MM.1S (cell line): ENCODE measurements at regions not wholly inside any gene's neighbourhood (a gene's known extent, or its start where the extent isn't known, plus 50 kb on each side); places are given as distances from the start of the nearest gene placed in this dataset.

Source experiments
- DNase-seq: peaks from one replicate; pipeline ENCODE4 v3.0.0-alpha.2; 2015
- H2AFZ ChIP-seq: fragments of 300-600 bp; sonication (generic); 2 replicates; pipeline ENCODE4 v1.6.0; 2016; ENCODE audit warnings: antibody characterized with exemption, low read length
- H3F3A ChIP-seq: fragments of 300-600 bp; sonication (generic); 2 replicates; pipeline ENCODE4 v1.6.1; 2016; ENCODE audit warnings: mild to moderate bottlenecking, antibody characterized with exemption, low read length, moderate library complexity, mixed read lengths; ENCODE audit not compliant: insufficient read depth
- H3K27ac ChIP-seq: fragments of 300-600 bp; sonication (generic); 2 replicates; pipeline ENCODE4 v1.5.1; 2016; ENCODE audit warnings: mild to moderate bottlenecking, low read length
- H3K27me3 ChIP-seq: fragments of 300-600 bp; sonication (generic); replicated peaks from 2 replicates; pipeline ENCODE4 v1.6.0; 2016; ENCODE audit warnings: low read length; ENCODE audit not compliant: insufficient read depth
- H3K36me3 ChIP-seq: fragments of 300-600 bp; sonication (generic); replicated peaks from 2 replicates; pipeline ENCODE4 v1.6.1; 2016; ENCODE audit warnings: mild to moderate bottlenecking, low read length, mixed read lengths; ENCODE audit not compliant: insufficient read depth
- H3K4me1 ChIP-seq: fragments of 300-600 bp; sonication (generic); 2 replicates; pipeline ENCODE4 v1.6.1; 2016; ENCODE audit warnings: low read length, mixed read lengths
- H3K4me2 ChIP-seq: fragments of 300-600 bp; sonication (generic); 2 replicates; pipeline ENCODE4 v1.6.0; 2016; ENCODE audit warnings: low read depth, low read length
- H3K4me3 ChIP-seq: fragments of 300-600 bp; sonication (generic); 2 replicates; pipeline ENCODE4 v1.5.1; 2016; ENCODE audit warnings: low read length, mixed read lengths
- H3K79me2 ChIP-seq: fragments of 300-600 bp; sonication (generic); 2 replicates; pipeline ENCODE4 v1.6.1; 2016; ENCODE audit warnings: mixed run types, low read length, mixed read lengths
- H3K9ac ChIP-seq: fragments of 300-600 bp; sonication (generic); 2 replicates; pipeline ENCODE4 v1.6.1; 2016; ENCODE audit warnings: low read length, mixed read lengths
- H3K9me2 ChIP-seq: fragments of 300-600 bp; sonication (generic); replicated peaks from 2 replicates; pipeline ENCODE4 v1.6.1; 2016; ENCODE audit warnings: mild to moderate bottlenecking, low read length, mixed read lengths; ENCODE audit not compliant: insufficient read depth
- H3K9me3 ChIP-seq: fragments of 300-600 bp; sonication (generic); replicated peaks from 2 replicates; pipeline ENCODE4 v1.6.1; 2016; ENCODE audit warnings: mild to moderate bottlenecking, low read length, mixed read lengths; ENCODE audit not compliant: insufficient read depth
- H4K20me1 ChIP-seq: fragments of 300-600 bp; sonication (generic); 2 replicates; pipeline ENCODE4 v1.6.1; 2016; ENCODE audit warnings: mild to moderate bottlenecking, low read length, moderate library complexity, mixed read lengths; ENCODE audit not compliant: insufficient read depth
- CTCF ChIP-seq: fragments of 300-600 bp; sonication (generic); IDR thresholded peaks from 2 replicates; pipeline ENCODE4 v1.5.1; 2016; ENCODE audit warnings: antibody characterized with exemption, low read length, mixed read lengths
- EZH2 ChIP-seq: fragments of 300-600 bp; sonication (generic); optimal IDR thresholded peaks from 2 replicates; pipeline ENCODE3; 2017; ENCODE audit warnings: low read depth, mild to moderate bottlenecking, antibody characterized with exemption, low read length, mixed read lengths
- EZH2phosphoT487 ChIP-seq: fragments of 300-600 bp; sonication (generic); IDR thresholded peaks from 2 replicates; pipeline ENCODE4 v1.6.1; 2018; ENCODE audit warnings: antibody characterized with exemption, low read length

DNA sequence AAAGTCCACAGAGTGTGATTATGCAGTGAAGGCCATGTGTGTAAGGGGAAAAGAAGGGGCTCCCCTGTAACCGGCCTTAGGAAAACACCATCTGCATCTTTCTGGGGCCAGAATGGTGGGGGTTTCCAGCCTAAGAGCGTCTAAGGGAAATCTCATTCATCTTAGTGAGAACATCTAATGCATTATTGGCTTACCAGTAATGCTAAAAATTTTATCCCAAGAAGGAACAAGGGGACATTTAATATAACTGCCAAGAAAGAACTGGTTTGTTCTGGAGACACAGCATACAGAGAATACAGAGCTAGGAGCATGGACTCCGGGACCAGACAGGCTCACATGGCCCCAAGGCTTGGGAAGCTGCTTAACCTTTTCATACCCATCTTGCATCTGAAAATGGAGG is 58.3 kb upstream of the DSCAM start:
- Histone ChIP-seq H3K36me3 (no peaks in the 10 kb centered on the region), H3K79me2 (no peaks in the 10 kb centered on the region), H4K20me1 (no peaks in the 10 kb centered on the region), H3K27me3 (no peaks in the 10 kb centered on the region), H3K9ac (no peak overlapping the region), H3F3A (no peaks in the 10 kb centered on the region), H3K27ac (no peak overlapping the region), H3K9me3 (no peaks in the 10 kb centered on the region), H2AFZ (no peak overlapping the region), H3K4me1 (no peaks in the 10 kb centered on the region), H3K4me3 (no peak overlapping the region), H3K9me2 (no peaks in the 10 kb centered on the region), H3K4me2 (no peak overlapping the region)
- TF ChIP-seq EZH2 (no peak), EZH2phosphoT487 (no peak), CTCF (no peak)
- no peak for DNase-seq

- no peaks in the 10 kb centered on the region for H3K9me2 ChIP-seq
- DNase-seq: no peak
- TF ChIP-seq EZH2: no peak
- TF ChIP-seq CTCF: no peak
- TF ChIP-seq EZH2phosphoT487: no peak
- no peak overlapping the region for H2AFZ ChIP-seq
- H3K9ac ChIP-seq: no peak overlapping the region
- H3K4me1 ChIP-seq: no peaks in the 10 kb centered on the region
- no peak overlapping the region for H3K4me3 ChIP-seq
- H3K79me2 ChIP-seq: no peaks in the 10 kb centered on the region
- no peaks in the 10 kb centered on the region for H3K27me3 ChIP-seq
- H4K20me1 ChIP-seq: no peaks in the 10 kb centered on the region
- H3K4me2 ChIP-seq: no peak overlapping the region
- no peaks in the 10 kb centered on the region for H3F3A ChIP-seq
- no peaks in the 10 kb centered on the region for H3K36me3 ChIP-seq
- H3K9me3 ChIP-seq: no peaks in the 10 kb centered on the region
- H3K27ac ChIP-seq: no peak overlapping the region
Measured at GRCh38 chr21:40912375-40912774, 65.4 kb upstream of the DSCAM start.

DNA sequence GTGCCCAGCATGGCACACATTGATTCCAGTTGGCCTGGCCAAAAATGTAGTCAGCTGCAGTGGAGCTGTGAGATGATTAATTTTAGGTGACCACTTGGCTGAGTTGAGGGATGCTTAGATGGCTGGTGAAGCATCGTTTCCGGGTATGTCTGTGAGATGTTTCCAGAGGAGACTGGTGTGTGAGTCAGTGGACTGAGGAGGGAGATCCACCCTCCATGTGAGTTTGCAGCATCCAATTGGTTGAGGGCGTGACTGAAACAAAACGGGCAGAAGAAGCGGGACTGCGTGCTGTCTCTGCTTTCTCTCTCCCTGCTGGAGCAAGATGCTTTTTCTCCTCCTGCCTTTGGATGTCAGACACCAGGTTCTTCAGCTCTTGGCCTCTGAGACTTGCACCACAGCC is 68.2 kb upstream of the DSCAM start:
- Histone ChIP-seq H3K4me1 (no peaks in the 10 kb centered on the region), H3K9ac (no peak overlapping the region), H3K4me2 (no peak overlapping the region), H3F3A (no peaks in the 10 kb centered on the region), H3K4me3 (no peak overlapping the region), H4K20me1 (no peaks in the 10 kb centered on the region), H3K27me3 (no peaks in the 10 kb centered on the region), H2AFZ (no peak overlapping the region), H3K9me3 (no peaks in the 10 kb centered on the region), H3K9me2 (no peaks in the 10 kb centered on the region), H3K79me2 (no peaks in the 10 kb centered on the region), H3K27ac (no peak overlapping the region), H3K36me3 (no peaks in the 10 kb centered on the region)
- DNase-seq: no peak
- TF ChIP-seq CTCF (no peak), EZH2 (no peak), EZH2phosphoT487 (no peak)

GRCh38 chr21:40923407-40923806 is 76.4 kb upstream of the DSCAM start:
- Histone ChIP-seq H3K4me2 (no peak overlapping the region), H2AFZ (no peak overlapping the region), H3K27ac (no peak overlapping the region), H3K79me2 (no peaks in the 10 kb centered on the region), H3K36me3 (no peaks in the 10 kb centered on the region), H3K9me3 (no peaks in the 10 kb centered on the region), H3K9ac (no peak overlapping the region), H3F3A (no peaks in the 10 kb centered on the region), H3K4me1 (no peaks in the 10 kb centered on the region), H4K20me1 (no peaks in the 10 kb centered on the region), H3K4me3 (no peak overlapping the region), H3K9me2 (no peaks in the 10 kb centered on the region), H3K27me3 (no peaks in the 10 kb centered on the region)
- TF ChIP-seq CTCF: no peak
- TF ChIP-seq EZH2phosphoT487: no peak
- no peak for TF ChIP-seq EZH2
- DNase-seq: no peak
